Globus pallidus (tissue), 1 donor: ENCODE measurements at regions not wholly inside any gene's neighbourhood (a gene's known extent, or its start where the extent isn't known, plus 50 kb on each side); places are given as distances from the start of the nearest gene placed in this dataset.

Source experiments
- DNase-seq: peaks from one replicate; pipeline ENCODE4 v3.0.0-alpha.2; 2015; ENCODE audit warnings: low spot score

GRCh38 chr4:127162741-127163140 lies 470.0 kb upstream of the INTU start:
- DNase-seq = no peak

GRCh38 chr4:127165971-127166370 lies 466.8 kb upstream of the INTU start:
- DNase-seq = no peak

- no peak for DNase-seq
Measured at GRCh38 chr4:127174201-127174600, 458.6 kb upstream of the INTU start.

- DNase-seq = no peak
Measured at GRCh38 chr4:127174616-127175015, 458.1 kb upstream of the INTU start.

GRCh38 chr4:127179256-127180087 lies 453.3 kb upstream of the INTU start:
- DNase-seq = no peak

GRCh38 chr4:127181001-127181400 lies 451.8 kb upstream of the INTU start:
- no peak for DNase-seq

- no peak for DNase-seq
Measured at GRCh38 chr4:127182687-127183086, 450.1 kb upstream of the INTU start.

GRCh38 chr4:127188847-127189246 lies 443.9 kb upstream of the INTU start:
- no peak for DNase-seq

- DNase-seq = no peak
Measured at GRCh38 chr4:127194281-127194680, 438.5 kb upstream of the INTU start.

- peak; percentile 12 for DNase-seq
Measured at GRCh38 chr4:127196655-127197352, 436.0 kb upstream of the INTU start.

GRCh38 chr4:127203562-127204200 lies 429.1 kb upstream of the INTU start:
- no peak for DNase-seq

GRCh38 chr4:127204322-127204721 lies 428.4 kb upstream of the INTU start:
- no peak for DNase-seq

GRCh38 chr4:127209580-127210095 lies 423.1 kb upstream of the INTU start:
- DNase-seq = no peak

GRCh38 chr4:127210893-127211649 lies 421.7 kb upstream of the INTU start:
- no peak for DNase-seq

GRCh38 chr4:127211650-127212560 lies 420.9 kb upstream of the INTU start:
- DNase-seq = no peak

- DNase-seq = no peak
Measured at GRCh38 chr4:127212701-127213100, 420.1 kb upstream of the INTU start.

- DNase-seq = no peak
Measured at GRCh38 chr4:127214016-127214415, 418.7 kb upstream of the INTU start.

GRCh38 chr4:127214931-127215330 lies 417.8 kb upstream of the INTU start:
- DNase-seq = no peak

- DNase-seq = no peak
Measured at GRCh38 chr4:127217586-127218229, 415.0 kb upstream of the INTU start.

- DNase-seq = no peak
Measured at GRCh38 chr4:127219232-127219631, 413.5 kb upstream of the INTU start.
